ENCODE measurements at regions not wholly inside any gene's neighbourhood (a gene's known extent, or its start where the extent isn't known, plus 50 kb on each side); places are given as distances from the start of the nearest gene placed in this dataset.

DNA sequence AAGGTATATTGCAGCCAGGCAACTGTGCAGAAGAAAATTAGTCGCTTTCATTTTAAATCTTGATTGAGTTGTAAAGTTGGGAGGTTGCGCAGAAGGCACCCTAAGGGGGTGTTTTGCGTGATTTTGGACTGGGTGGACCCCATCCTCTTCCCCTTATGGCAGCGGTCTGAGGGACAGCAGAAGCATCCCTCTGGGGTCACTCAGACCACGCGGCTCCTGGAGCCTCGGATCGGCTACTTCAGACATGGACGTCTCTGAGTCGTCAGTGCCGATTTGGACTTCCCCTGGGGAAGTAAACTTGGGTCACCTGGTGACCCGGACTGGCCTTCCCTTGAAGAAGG, 639.0 kb upstream of the DPP6 start:
- TF ChIP-seq CTCF (IDR thresholded peaks at IDR 0.05) (no peak), POLR2A (IDR thresholded peaks at IDR 0.05) (no peak), POLR2AphosphoS5 (IDR thresholded peaks at IDR 0.05) (no peak), EP300 (IDR thresholded peaks at IDR 0.05) (no peak)
- no peaks in the 10 kb centered on the region for H3K36me3 ChIP-seq
- no peaks in the 10 kb centered on the region for H3K4me1 ChIP-seq
- ATAC-seq (ENCODE audit: low FRiP score in 2 of 2): no peak
- H3K4me3 ChIP-seq: no peak overlapping the region
- no peak for DNase-seq
- H3K27ac ChIP-seq: no peak overlapping the region
- H3K9me3 ChIP-seq: peaks cover 0 to 11% (median 0%) of the 10 kb centered on the region in 4 donors
- H3K27me3 ChIP-seq: no peaks in the 10 kb centered on the region
- WGBS, 2 donors: 89 to 94% methylated on average over 12 of the region's 12 CpGs

DNA sequence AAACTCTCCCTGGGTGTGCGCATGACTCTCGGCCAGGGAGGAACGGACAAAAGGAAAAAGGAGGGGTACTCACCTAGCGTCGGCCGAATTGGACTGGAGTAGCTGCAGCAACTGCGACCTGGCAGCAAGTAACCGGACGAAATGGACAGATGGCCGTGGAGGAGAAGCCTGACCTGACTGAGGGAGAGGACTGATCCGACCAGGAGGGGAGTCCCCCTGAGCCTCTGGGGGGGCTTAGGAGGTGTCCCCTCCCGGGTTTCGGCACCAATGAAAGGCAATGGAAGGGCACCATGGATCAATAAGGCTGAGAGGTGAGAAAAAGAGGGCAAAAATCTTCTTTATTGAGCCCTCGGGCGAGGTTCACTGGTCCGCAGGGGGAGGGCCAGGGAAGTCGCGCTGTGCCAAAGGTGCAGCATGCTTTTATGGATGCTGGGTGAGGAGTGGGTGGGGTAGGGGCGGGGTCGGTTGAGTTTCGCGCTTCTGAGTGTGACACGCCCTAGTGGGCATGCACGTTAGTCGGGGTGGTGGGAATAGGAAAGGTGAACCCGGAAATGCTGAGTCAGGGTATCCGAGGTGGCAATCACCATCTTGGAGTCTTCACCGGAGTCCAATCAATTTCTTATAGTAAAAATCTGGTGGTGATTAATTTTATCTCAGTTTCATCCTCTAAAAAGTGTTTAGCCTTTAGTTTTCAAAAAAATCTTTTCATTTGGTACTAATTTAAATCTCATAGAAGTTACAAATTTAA, 638.5 kb upstream of the DPP6 start:
- Histone ChIP-seq H3K36me3 (no peaks in the 10 kb centered on the region), H3K9me3 (peaks cover 0 to 11% (median 0%) of the 10 kb centered on the region in 4 donors), H3K27me3 (no peaks in the 10 kb centered on the region), H3K4me3 (no peak overlapping the region), H3K4me1 (no peaks in the 10 kb centered on the region), H3K27ac (no peak overlapping the region)
- ATAC-seq (ENCODE audit: low FRiP score in 2 of 2) (no peak), DNase-seq (no peak)
- no peak for TF ChIP-seq EP300 (IDR thresholded peaks at IDR 0.05)
- TF ChIP-seq CTCF (IDR thresholded peaks at IDR 0.05): no peak
- TF ChIP-seq POLR2A (IDR thresholded peaks at IDR 0.05): no peak
- no peak for TF ChIP-seq POLR2AphosphoS5 (IDR thresholded peaks at IDR 0.05)
- WGBS, 2 donors: 93 to 96% methylated on average over 28 of the region's 28 CpGs

DNA sequence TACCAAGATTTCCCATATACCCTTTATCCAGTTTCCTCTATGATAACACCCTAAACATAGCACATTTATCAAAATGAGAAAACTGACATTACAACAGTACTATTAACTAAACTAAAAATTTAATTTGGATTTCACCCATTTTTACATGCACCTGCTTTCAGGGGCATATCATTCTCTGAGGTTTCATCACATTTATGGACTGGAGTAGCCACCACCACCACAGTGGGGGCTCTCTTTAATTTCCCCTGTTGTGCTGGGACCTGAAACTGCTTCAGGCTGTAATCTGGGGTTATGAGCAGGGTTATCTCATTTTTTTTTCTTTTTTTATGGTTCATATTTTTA, 637.9 kb upstream of the DPP6 start:
- no peak overlapping the region for H3K4me3 ChIP-seq
- no peaks in the 10 kb centered on the region for H3K27me3 ChIP-seq
- ATAC-seq (ENCODE audit: low FRiP score in 2 of 2): no peak
- H3K36me3 ChIP-seq: no peaks in the 10 kb centered on the region
- peaks cover 0 to 11% (median 0%) of the 10 kb centered on the region in 4 donors for H3K9me3 ChIP-seq
- H3K4me1 ChIP-seq: no peaks in the 10 kb centered on the region
- no peak for TF ChIP-seq POLR2AphosphoS5 (IDR thresholded peaks at IDR 0.05)
- TF ChIP-seq CTCF (IDR thresholded peaks at IDR 0.05): no peak
- no peak for TF ChIP-seq EP300 (IDR thresholded peaks at IDR 0.05)
- no peak for TF ChIP-seq POLR2A (IDR thresholded peaks at IDR 0.05)
- no peak for DNase-seq
- no peak overlapping the region for H3K27ac ChIP-seq

DNA sequence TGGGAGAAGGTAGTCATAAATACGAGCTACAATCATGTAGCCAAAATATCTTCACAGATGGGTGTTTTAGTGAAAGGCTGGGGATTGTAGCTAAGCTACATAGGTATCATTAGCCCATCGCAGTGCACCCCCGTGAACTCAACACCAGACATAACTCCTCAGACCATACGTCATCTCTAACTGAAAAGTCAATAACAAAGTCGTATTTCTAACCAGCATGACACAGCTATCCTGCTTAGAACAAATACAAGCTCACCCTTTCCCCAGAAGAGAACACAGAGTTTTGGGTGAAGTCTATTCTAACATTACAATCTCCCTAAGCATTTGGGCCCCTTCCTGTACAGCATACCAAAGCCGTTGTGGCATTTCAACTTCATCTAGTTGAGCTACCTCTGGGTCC, 636.6 kb upstream of the DPP6 start:
- H3K4me3 ChIP-seq: no peak overlapping the region
- DNase-seq: no peak
- H3K27ac ChIP-seq: no peak overlapping the region
- no peaks in the 10 kb centered on the region for H3K27me3 ChIP-seq
- no peaks in the 10 kb centered on the region for H3K4me1 ChIP-seq
- no peak for ATAC-seq (ENCODE audit: low FRiP score in 2 of 2)
- H3K36me3 ChIP-seq: no peaks in the 10 kb centered on the region
- 71 to 76% methylated on average over 6 of the region's 6 CpGs for WGBS, 2 donors
- TF ChIP-seq EP300 (IDR thresholded peaks at IDR 0.05) (no peak), POLR2A (IDR thresholded peaks at IDR 0.05) (no peak), POLR2AphosphoS5 (IDR thresholded peaks at IDR 0.05) (no peak), CTCF (IDR thresholded peaks at IDR 0.05) (no peak)
- H3K9me3 ChIP-seq: peaks cover 0 to 11% (median 0%) of the 10 kb centered on the region in 4 donors
